Limb (tissue), 2 donors: ENCODE measurements at regions not wholly inside any gene's neighbourhood (a gene's known extent, or its start where the extent isn't known, plus 50 kb on each side); places are given as distances from the start of the nearest gene placed in this dataset.

Experiments
- DNase-seq, 2 donors: peaks; one replicate each; pipeline ENCODE4 v3.0.0-alpha.2; 2016; ENCODE audit errors: extremely low spot score in 2 of 2

GRCh38 chr19:56946159-56946558 lies 105.6 kb upstream of the PEG3 start:
- DNase-seq: peak; percentile 58 to 72

- DNase-seq: no peak
Measured at GRCh38 chr19:56947206-56947605, 106.7 kb upstream of the PEG3 start.

DNA sequence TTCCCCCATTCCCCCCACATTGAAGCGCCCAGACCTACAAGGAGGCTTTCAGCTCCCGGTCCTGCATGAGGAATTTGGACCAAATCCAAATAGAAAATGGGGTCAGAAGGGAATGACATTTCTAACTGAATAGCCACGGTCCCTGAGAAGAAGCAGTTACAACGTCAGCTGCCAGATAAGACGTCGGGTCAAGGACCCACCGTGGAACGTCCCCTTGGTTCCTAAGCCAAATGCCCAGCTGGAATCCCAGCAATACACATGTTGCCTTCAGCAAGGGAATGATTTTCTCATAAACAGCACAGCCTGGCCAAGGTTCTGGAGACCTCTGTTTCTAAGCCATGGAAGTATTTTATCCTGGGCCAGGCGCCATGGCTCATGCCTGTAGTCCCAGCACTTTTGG lies 109.1 kb upstream of the PEG3 start:
- DNase-seq: peak in 1 of 2 donors; percentile 22

GRCh38 chr19:56951672-56952071 lies 111.1 kb upstream of the PEG3 start:
- no peak for DNase-seq

DNA sequence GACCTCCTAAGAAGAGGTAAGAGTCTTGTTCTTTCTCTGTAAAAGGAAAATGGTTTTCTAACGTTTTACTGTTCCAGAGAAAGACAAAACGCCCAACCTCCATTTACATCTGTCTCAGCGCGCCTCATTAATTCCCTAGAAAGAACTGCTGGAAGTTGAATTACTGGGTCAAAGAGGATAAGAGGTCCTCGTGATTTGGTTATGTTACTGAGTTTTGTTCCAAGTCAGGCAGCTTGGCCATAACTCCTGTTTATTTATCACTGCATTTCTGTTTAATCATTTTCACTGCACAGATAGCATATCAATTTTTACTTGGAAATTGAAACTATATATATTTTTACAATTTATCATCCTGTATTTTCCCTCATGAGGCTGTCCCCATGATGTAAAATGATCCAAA lies 112.9 kb upstream of the PEG3 start:
- peak in 1 of 2 donors; percentile 11 for DNase-seq

DNA sequence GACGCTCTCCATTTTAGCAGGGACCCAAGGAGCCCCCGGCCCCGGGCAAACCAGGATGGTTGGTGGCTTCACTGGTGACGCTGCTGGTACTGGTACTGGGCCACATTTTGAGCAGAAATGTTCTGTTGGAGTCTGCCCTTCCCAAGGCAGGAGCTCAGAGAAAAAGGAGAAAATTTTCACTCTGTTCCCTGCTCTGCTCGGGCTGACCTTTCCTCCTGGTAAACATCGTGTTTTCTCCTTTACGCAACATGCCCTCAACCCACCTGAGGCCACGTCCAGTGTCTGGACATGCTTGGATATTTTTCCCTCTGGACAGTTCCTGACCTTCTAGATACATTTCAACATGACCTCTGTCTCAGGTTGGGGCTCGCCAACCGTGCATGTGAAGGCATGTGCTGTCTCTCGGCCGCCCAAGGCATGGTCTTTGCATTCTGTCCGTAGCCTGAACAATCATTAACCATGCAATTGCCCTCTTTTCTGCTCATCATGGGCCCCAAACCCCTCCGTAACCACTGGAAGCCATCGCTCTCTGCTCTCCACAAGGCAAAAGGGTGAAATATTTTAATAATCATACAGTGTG lies 115.2 kb upstream of the PEG3 start:
- DNase-seq: peak in 1 of 2 donors; percentile 12

DNA sequence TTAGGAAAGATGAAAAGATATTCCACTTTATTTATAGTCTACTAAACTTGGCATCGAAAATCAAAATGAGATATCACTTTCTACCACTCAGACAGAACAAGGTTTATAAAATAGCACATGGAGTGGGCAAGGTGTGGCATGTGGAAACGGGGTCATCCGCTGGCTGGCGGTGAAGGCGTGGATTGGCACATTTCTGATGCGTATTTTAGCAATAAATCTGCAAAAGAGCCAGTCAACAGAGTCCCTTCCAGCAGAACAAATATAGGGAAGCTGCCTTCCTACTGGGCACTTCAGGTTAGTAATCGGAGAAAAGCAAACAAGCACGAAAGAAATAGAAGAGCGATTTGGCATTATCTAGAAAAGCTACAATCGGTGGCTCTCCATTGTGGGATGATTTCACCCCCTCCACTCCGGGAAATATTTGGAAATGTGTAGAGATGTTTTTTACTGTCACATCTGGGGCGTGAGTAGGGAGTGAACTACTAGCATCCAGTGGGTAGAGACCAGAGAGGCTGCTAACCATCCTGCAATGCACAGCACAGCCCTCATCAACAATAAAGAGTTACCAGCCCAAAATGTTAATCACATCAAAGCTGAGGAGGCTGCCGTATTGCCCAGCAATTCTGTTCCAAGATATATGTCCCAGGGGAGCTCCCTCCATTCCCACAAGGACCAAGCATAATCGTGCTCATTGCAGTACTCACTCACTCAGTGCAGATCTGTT lies 116.1 kb upstream of the PEG3 start:
- no peak for DNase-seq

GRCh38 chr19:56959205-56959604 lies 118.7 kb upstream of the PEG3 start:
- no peak for DNase-seq

DNA sequence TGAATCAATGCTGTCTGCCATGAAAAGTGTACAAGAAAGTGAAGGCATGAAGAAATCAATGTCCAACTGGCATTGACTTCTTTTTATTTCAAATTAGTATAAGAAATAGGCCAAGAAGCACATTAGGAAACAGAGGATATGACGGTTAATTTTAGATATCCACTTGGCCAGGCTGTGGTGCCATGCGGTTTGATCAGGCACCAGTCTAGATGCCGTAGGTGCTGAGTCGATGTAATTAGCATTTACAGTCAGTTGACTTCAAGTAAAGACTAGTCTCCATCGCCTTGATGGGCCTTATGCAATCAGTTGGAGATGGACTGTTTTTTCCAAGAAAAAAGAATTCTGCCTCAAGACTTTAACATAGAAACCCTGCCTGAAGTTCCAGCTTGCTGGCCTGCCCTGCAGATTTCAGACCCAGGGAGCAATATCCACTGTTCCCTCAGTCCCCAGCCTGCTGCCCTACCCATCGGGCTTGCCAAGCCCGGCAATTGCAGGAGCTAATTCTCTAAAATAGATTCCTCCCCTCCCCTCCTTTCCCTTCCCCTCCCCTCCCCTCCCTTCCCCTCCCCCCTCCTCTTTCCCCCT lies 120.5 kb upstream of the PEG3 start:
- no peak for DNase-seq

DNA sequence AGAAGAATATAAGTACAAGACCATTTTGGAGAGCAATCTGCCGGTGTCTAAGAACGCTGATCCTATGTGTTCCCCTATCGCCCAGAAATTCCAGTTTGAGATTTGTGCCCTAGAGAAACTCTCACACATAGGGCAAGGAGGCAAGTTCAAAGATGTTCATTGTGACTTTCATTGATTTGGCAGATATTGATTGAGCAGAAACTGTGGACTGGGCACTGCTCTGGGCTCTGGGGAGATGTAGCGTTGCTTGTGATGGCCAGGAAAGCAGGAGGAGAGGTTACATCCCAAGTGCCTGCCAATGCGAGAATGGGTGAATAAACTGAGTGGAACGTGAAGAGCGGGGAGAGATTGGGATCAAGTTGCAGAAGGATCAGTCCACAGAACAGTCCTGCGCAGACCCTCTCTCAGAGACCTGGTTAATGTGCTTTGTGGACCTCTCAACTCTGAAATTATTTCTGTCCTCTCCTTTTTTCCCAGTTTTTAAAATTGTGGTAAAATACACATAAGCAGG lies 123.9 kb upstream of the PEG3 start:
- DNase-seq: no peak

- peak in 1 of 2 donors; percentile 74 for DNase-seq
Measured at GRCh38 chr19:56966225-56966696, 125.7 kb upstream of the PEG3 start.

DNA sequence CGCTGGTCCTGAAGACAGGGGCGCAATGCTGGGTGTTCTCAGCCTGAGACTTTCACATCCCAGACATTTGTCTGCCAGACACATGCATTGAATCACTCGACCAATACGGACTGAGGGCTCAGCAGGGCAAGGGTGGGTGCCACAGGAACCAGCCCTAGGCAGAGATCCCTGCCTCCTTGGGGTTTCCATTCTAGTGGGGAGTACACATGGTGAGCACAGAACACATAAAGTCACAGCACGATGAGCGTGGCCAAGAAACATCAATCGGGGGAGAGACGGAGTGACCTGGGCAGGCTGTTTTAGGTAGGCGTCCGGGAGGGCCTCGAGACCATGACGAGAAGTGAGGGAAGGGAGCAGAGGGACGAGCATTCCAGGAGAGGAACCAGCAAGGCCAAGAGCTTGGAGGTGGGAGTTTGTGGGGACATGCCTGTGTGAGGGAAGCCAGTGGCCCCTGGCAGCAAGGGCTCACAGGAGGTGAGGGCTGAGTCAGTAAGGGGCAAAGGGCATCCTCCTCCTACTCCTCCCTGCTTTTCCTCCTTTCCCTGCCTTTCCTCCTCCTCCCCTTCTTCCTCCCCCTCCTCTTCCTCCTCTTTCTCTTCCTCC lies 126.3 kb upstream of the PEG3 start:
- no peak for DNase-seq

- no peak for DNase-seq
Measured at GRCh38 chr19:56969156-56969555, 128.6 kb upstream of the PEG3 start.

GRCh38 chr19:56969759-56970178 lies 129.2 kb upstream of the PEG3 start:
- DNase-seq: peak; percentile 64 to 86

GRCh38 chr19:56971230-56971629 lies 130.7 kb upstream of the PEG3 start:
- no peak for DNase-seq

DNA sequence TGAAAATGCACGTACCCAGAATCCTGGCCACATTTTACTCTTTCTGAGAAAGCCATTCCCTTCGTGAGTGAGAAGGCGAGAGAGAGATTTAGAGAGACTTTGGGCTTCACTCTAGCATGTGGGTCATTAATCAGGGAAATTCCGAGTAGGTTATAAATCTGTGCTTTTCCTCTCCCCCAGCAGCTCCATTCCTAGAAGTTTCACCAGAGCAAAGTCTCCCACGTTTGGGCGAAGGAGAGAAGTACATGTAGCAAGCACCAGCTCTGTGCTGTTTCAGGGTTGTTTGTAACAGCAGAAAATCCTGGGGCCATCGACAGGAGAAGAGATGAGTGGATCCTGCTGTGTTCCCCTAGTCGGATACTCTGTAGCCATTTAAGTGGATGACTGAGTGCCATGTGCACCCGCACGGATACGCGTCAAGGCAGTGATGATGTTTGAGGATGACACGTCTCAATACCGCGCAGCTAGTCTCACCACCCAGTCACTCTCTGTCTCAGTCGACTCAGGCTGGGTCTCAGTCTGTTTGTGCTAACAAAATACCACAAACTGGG lies 131.8 kb upstream of the PEG3 start:
- peak in 1 of 2 donors; percentile 40 for DNase-seq

DNA sequence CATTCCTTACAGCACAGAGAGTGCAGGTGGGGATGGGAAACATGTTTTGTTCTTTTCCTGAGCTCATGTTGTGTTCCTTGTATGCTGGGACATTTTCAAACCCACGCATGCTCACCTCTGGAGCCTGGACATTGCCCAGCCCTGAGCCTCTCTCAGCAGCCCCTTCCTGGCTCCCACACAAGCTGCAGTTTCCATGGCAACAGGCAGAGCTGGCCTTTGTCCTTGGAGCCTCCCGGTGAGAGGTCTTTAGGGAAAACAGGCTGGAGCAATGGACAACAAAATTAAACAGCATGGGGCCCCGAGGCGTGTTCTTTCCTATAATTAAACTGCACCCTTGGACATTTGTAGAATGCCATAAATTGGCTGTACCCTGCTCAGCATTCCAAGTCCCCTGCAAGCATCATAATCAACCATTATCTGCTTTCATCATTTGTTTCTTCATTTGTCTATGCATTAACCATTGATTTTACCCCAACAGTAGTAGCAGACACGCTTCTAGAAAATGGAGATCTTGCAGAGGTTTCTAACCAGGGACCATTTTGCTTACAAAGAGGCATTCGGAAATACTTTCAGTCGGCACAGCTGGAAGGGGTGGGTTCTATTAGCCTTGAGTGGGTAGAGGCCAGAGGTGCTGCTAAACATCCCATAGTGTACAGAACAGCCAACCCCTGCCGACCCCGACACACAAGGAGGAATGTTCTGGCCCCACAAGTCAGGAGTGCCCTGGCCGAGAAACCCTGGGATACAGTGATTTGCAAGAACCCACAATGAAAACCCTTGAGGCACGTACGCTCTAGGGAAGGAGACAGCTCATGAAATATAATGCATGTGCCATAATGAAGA lies 133.4 kb upstream of the PEG3 start:
- peak in 1 of 2 donors; percentile 66 for DNase-seq

GRCh38 chr19:56974556-56975207 lies 134.2 kb upstream of the PEG3 start:
- no peak for DNase-seq

GRCh38 chr19:56976300-56976699 lies 135.8 kb upstream of the PEG3 start:
- DNase-seq: no peak
